ENCODE measurements at regions not wholly inside any gene's neighbourhood (a gene's known extent, or its start where the extent isn't known, plus 50 kb on each side); places are given as distances from the start of the nearest gene placed in this dataset.

GRCh38 chr11:81946831-81947230, 786.8 kb downstream of the FAM181B start:
- no peak overlapping the region for H3K4me3 ChIP-seq (replicated peaks; ENCODE audit: low read depth, low read length)
- no peaks in the 10 kb centered on the region for H3K36me3 ChIP-seq (ENCODE audit: control insufficient read depth, insufficient read depth, low read length)
- no peak for TF ChIP-seq CTCF (IDR thresholded peaks at IDR 0.05; ENCODE audit: insufficient read depth, low read length, poor library complexity, severe bottlenecking)
- DNase-seq (ENCODE audit: extremely low read depth, insufficient read length), result no peak
- no peaks in the 10 kb centered on the region for H3K27me3 ChIP-seq (replicated peaks; ENCODE audit: control insufficient read depth, insufficient read depth, low read length)

GRCh38 chr11:81942646-81943045, 791.0 kb downstream of the FAM181B start:
- no peak overlapping the region for H3K4me3 ChIP-seq (replicated peaks; ENCODE audit: low read depth, low read length)
- no peaks in the 10 kb centered on the region for H3K36me3 ChIP-seq (ENCODE audit: control insufficient read depth, insufficient read depth, low read length)
- no peak for DNase-seq (ENCODE audit: extremely low read depth, insufficient read length)
- H3K27me3 ChIP-seq (replicated peaks; ENCODE audit: control insufficient read depth, insufficient read depth, low read length), result no peaks in the 10 kb centered on the region
- no peak for TF ChIP-seq CTCF (IDR thresholded peaks at IDR 0.05; ENCODE audit: insufficient read depth, low read length, poor library complexity, severe bottlenecking)

- no peak for DNase-seq (ENCODE audit: extremely low read depth, insufficient read length)
- no peaks in the 10 kb centered on the region for H3K36me3 ChIP-seq (ENCODE audit: control insufficient read depth, insufficient read depth, low read length)
- no peak for TF ChIP-seq CTCF (IDR thresholded peaks at IDR 0.05; ENCODE audit: insufficient read depth, low read length, poor library complexity, severe bottlenecking)
- no peaks in the 10 kb centered on the region for H3K27me3 ChIP-seq (replicated peaks; ENCODE audit: control insufficient read depth, insufficient read depth, low read length)
- no peak overlapping the region for H3K4me3 ChIP-seq (replicated peaks; ENCODE audit: low read depth, low read length)
Measured at GRCh38 chr11:81941998-81942397, 791.7 kb downstream of the FAM181B start.

- DNase-seq (ENCODE audit: extremely low read depth, insufficient read length), result no peak
- no peaks in the 10 kb centered on the region for H3K27me3 ChIP-seq (replicated peaks; ENCODE audit: control insufficient read depth, insufficient read depth, low read length)
- no peak for TF ChIP-seq CTCF (IDR thresholded peaks at IDR 0.05; ENCODE audit: insufficient read depth, low read length, poor library complexity, severe bottlenecking)
- H3K36me3 ChIP-seq (ENCODE audit: control insufficient read depth, insufficient read depth, low read length), result no peaks in the 10 kb centered on the region
- H3K4me3 ChIP-seq (replicated peaks; ENCODE audit: low read depth, low read length), result no peak overlapping the region
Measured at GRCh38 chr11:81932303-81932702, 801.4 kb downstream of the FAM181B start.

GRCh38 chr11:81920205-81920604, 813.5 kb downstream of the FAM181B start:
- no peak for TF ChIP-seq CTCF (IDR thresholded peaks at IDR 0.05; ENCODE audit: insufficient read depth, low read length, poor library complexity, severe bottlenecking)
- no peaks in the 10 kb centered on the region for H3K27me3 ChIP-seq (replicated peaks; ENCODE audit: control insufficient read depth, insufficient read depth, low read length)
- DNase-seq (ENCODE audit: extremely low read depth, insufficient read length), result no peak
- H3K4me3 ChIP-seq (replicated peaks; ENCODE audit: low read depth, low read length), result no peak overlapping the region
- H3K36me3 ChIP-seq (ENCODE audit: control insufficient read depth, insufficient read depth, low read length), result no peaks in the 10 kb centered on the region

- H3K36me3 ChIP-seq (ENCODE audit: control insufficient read depth, insufficient read depth, low read length), result no peaks in the 10 kb centered on the region
Measured at GRCh38 chr11:81916451-81916850, 817.2 kb downstream of the FAM181B start.

More at GRCh38 chr11:81916451-81916850, 817.2 kb downstream of the FAM181B start:
- Histone ChIP-seq H3K4me3 (replicated peaks; ENCODE audit: low read depth, low read length) (no peak overlapping the region), H3K27me3 (replicated peaks; ENCODE audit: control insufficient read depth, insufficient read depth, low read length) (no peaks in the 10 kb centered on the region)
- no peak for TF ChIP-seq CTCF (IDR thresholded peaks at IDR 0.05; ENCODE audit: insufficient read depth, low read length, poor library complexity, severe bottlenecking)
- DNase-seq (ENCODE audit: extremely low read depth, insufficient read length), result no peak

Data from GM06990 (cell line).